Brain microvascular endothelial cell (primary cell): ENCODE measurements at regions not wholly inside any gene's neighbourhood (a gene's known extent, or its start where the extent isn't known, plus 50 kb on each side); places are given as distances from the start of the nearest gene placed in this dataset.

Experiments used
- DNase-seq: peaks from one replicate; pipeline ENCODE4 v3.0.0-alpha.2; 2020
- H3K27ac ChIP-seq: fragments of 250-450 bp; sonication (Bioruptor Pico); 2 replicates; pipeline ENCODE4 v1.5.1; 2020; ENCODE audit warnings: mild to moderate bottlenecking, moderate library complexity
- H3K27me3 ChIP-seq: fragments of 250-450 bp; sonication (Bioruptor Pico); replicated peaks from 2 replicates; pipeline ENCODE4 v1.5.1; 2020; ENCODE audit warnings: mild to moderate bottlenecking
- H3K36me3 ChIP-seq: fragments of 250-450 bp; sonication (Bioruptor Pico); replicated peaks from 2 replicates; pipeline ENCODE4 v1.5.1; 2020; ENCODE audit warnings: mild to moderate bottlenecking
- H3K4me3 ChIP-seq: 2 replicates; pipeline ENCODE4 v1.5.1; 2011; ENCODE audit warnings: low read depth, mild to moderate bottlenecking, control low read depth, low read length, moderate library complexity
- CTCF ChIP-seq: IDR thresholded peaks from 2 replicates; pipeline ENCODE4 v1.5.1; 2011; ENCODE audit warnings: low read depth, mild to moderate bottlenecking, moderate library complexity, low read length, control low read depth, inconsistent platforms; ENCODE audit errors: missing control alignments
- in situ Hi-C: cut with HindIII; loops from 2 replicates; pipeline ENCODE4 v1.10.0; 2017; ENCODE audit warnings: low sequenced_read_pairs, low pct_ligation_motif_present

- H3K27me3 ChIP-seq: no peaks in the 10 kb centered on the region
- in situ Hi-C loops: no loop called here
- DNase-seq: no peak
- no peak for TF ChIP-seq CTCF
- H3K36me3 ChIP-seq: no peaks in the 10 kb centered on the region
- no peak overlapping the region for H3K4me3 ChIP-seq
- H3K27ac ChIP-seq: no peak overlapping the region
Observed at GRCh38 chr13:26456650-26457049, 100.8 kb upstream of the WASF3 start.

- no peaks in the 10 kb centered on the region for H3K36me3 ChIP-seq
- no peak overlapping the region for H3K27ac ChIP-seq
- in situ Hi-C loops: no loop called here
- DNase-seq: no peak
- H3K4me3 ChIP-seq: no peak overlapping the region
- TF ChIP-seq CTCF: no peak
- no peaks in the 10 kb centered on the region for H3K27me3 ChIP-seq
Observed at GRCh38 chr13:26457212-26457611, 100.3 kb upstream of the WASF3 start.

- TF ChIP-seq CTCF: no peak
- H3K36me3 ChIP-seq: no peaks in the 10 kb centered on the region
- H3K27me3 ChIP-seq: no peaks in the 10 kb centered on the region
- in situ Hi-C loops: no loop called here
- no peak overlapping the region for H3K4me3 ChIP-seq
- no peak overlapping the region for H3K27ac ChIP-seq
- DNase-seq: no peak
Observed at GRCh38 chr13:26458196-26458749, 99.2 kb upstream of the WASF3 start.

GRCh38 chr13:26459276-26460131, 98.0 kb upstream of the WASF3 start:
- TF ChIP-seq CTCF: no peak
- in situ Hi-C loops: no loop called here
- H3K27me3 ChIP-seq: no peaks in the 10 kb centered on the region
- H3K27ac ChIP-seq: no peak overlapping the region
- H3K36me3 ChIP-seq: no peaks in the 10 kb centered on the region
- no peak overlapping the region for H3K4me3 ChIP-seq
- DNase-seq: no peak

GRCh38 chr13:26460648-26461047, 96.8 kb upstream of the WASF3 start:
- TF ChIP-seq CTCF: no peak
- H3K27me3 ChIP-seq: no peaks in the 10 kb centered on the region
- in situ Hi-C loops: no loop called here

More at GRCh38 chr13:26460648-26461047, 96.8 kb upstream of the WASF3 start:
- peak; percentile 45 for DNase-seq
- Histone ChIP-seq H3K27ac (no peak overlapping the region), H3K4me3 (no peak overlapping the region), H3K36me3 (no peaks in the 10 kb centered on the region)
